Ishikawa (cell line): ENCODE measurements at regions not wholly inside any gene's neighbourhood (a gene's known extent, or its start where the extent isn't known, plus 50 kb on each side); places are given as distances from the start of the nearest gene placed in this dataset.

Experiments used
- CEBPB ChIP-seq: IDR thresholded peaks from 2 replicates; pipeline ENCODE4 v1.6.1; 2012
- CREB1 ChIP-seq: IDR thresholded peaks from 2 replicates; pipeline ENCODE4 v1.6.1; 2012; ENCODE audit warnings: low read depth
- EGR1 ChIP-seq: IDR thresholded peaks from 2 replicates; pipeline ENCODE4 v1.6.1; 2012
- EP300 ChIP-seq: IDR thresholded peaks from 2 replicates; pipeline ENCODE4 v1.6.1; 2012; ENCODE audit warnings: borderline replicate concordance
- FOXM1 ChIP-seq: IDR thresholded peaks from 2 replicates; pipeline ENCODE4 v1.6.1; 2012; ENCODE audit warnings: low read depth, borderline replicate concordance
- MAX ChIP-seq: IDR thresholded peaks from 2 replicates; pipeline ENCODE4 v1.6.1; 2012
- NFIC ChIP-seq: IDR thresholded peaks from 2 replicates; pipeline ENCODE4 v1.6.1; 2012
- RAD21 ChIP-seq: IDR thresholded peaks from 2 replicates; pipeline ENCODE4 v1.6.1; 2012; ENCODE audit warnings: low read depth
- REST ChIP-seq: IDR thresholded peaks from 2 replicates; pipeline ENCODE4 v1.6.1; 2012; ENCODE audit warnings: low read depth, mild to moderate bottlenecking
- TAF1 ChIP-seq: IDR thresholded peaks from 2 replicates; pipeline ENCODE4 v1.6.1; 2012; ENCODE audit warnings: low read depth, mild to moderate bottlenecking
- TCF12 ChIP-seq: IDR thresholded peaks from 2 replicates; pipeline ENCODE4 v1.6.1; 2012; ENCODE audit warnings: low read depth
- TEAD4 ChIP-seq: IDR thresholded peaks from 2 replicates; pipeline ENCODE4 v1.6.1; 2012
- USF1 ChIP-seq: IDR thresholded peaks from 2 replicates; pipeline ENCODE4 v1.6.1; 2012
- YY1 ChIP-seq: IDR thresholded peaks from 2 replicates; pipeline ENCODE4 v1.6.1; 2012; ENCODE audit warnings: low read depth
- ZBTB7A ChIP-seq: IDR thresholded peaks from 2 replicates; pipeline ENCODE4 v1.6.1; 2012; ENCODE audit warnings: low read depth

GRCh38 chr11:103545551-103545950 lies 436.3 kb downstream of the DYNC2H1 start:
- no peak for TF ChIP-seq MAX
- no peak for TF ChIP-seq EGR1
- no peak for TF ChIP-seq TAF1
- TF ChIP-seq RAD21, result no peak
- TF ChIP-seq CEBPB, result no peak
- TF ChIP-seq YY1, result no peak
- TF ChIP-seq ZBTB7A, result no peak
- TF ChIP-seq CREB1, result no peak
- no peak for TF ChIP-seq TCF12
- TF ChIP-seq EP300, result no peak
- TF ChIP-seq USF1, result no peak
- TF ChIP-seq FOXM1, result no peak
- TF ChIP-seq REST, result no peak
- no peak for TF ChIP-seq TEAD4
- no peak for TF ChIP-seq NFIC

- no peak for TF ChIP-seq REST
- no peak for TF ChIP-seq RAD21
- no peak for TF ChIP-seq TAF1
These were observed 437.0 kb downstream of the DYNC2H1 start for GRCh38 chr11:103546236-103546635.

- no peak for TF ChIP-seq CREB1
- TF ChIP-seq TAF1, result no peak
- no peak for TF ChIP-seq YY1
- no peak for TF ChIP-seq CEBPB
- no peak for TF ChIP-seq FOXM1
- no peak for TF ChIP-seq EGR1
- no peak for TF ChIP-seq ZBTB7A
- no peak for TF ChIP-seq TCF12
- no peak for TF ChIP-seq EP300
These were observed 437.8 kb downstream of the DYNC2H1 start for GRCh38 chr11:103547024-103547423.

GRCh38 chr11:103547691-103548090 lies 438.5 kb downstream of the DYNC2H1 start:
- no peak for TF ChIP-seq USF1

GRCh38 chr11:103548838-103549237 lies 439.6 kb downstream of the DYNC2H1 start:
- TF ChIP-seq MAX (no peak), CEBPB (no peak), YY1 (no peak), RAD21 (no peak), USF1 (no peak), FOXM1 (no peak), CREB1 (no peak), REST (no peak), TAF1 (no peak), ZBTB7A (no peak), EGR1 (no peak), EP300 (no peak), NFIC (no peak), TEAD4 (no peak), TCF12 (no peak)
